CD4-positive, alpha-beta T cell treated with Interleukin-4 for 1 hour (primary cell): ENCODE measurements at regions not wholly inside any gene's neighbourhood (a gene's known extent, or its start where the extent isn't known, plus 50 kb on each side); places are given as distances from the start of the nearest gene placed in this dataset.

Experiments
- DNase-seq, 2 donors: peaks; one replicate each; pipeline ENCODE4 v3.0.0-alpha.2; 2020 to 2022

DNA sequence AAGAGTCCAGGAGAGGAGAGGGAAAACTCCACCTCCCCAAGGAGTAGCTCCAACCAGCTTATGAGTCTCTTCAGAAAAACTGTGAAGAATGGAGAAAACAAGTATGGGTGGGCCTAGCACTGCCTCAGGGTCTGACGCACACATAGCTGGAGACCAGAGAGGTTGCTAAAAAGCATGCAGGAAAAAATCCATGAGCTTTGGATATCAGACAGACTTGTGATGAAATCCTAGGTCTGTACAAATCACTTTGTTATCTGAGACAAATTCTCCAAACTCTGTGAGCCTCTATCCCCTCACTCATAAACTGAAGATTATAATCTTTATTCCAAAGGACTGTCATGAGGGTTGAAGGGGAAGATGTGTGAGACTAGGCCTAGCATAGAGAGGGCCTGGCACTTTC is 141.5 kb upstream of the FGGY start:
- DNase-seq: no peak

DNA sequence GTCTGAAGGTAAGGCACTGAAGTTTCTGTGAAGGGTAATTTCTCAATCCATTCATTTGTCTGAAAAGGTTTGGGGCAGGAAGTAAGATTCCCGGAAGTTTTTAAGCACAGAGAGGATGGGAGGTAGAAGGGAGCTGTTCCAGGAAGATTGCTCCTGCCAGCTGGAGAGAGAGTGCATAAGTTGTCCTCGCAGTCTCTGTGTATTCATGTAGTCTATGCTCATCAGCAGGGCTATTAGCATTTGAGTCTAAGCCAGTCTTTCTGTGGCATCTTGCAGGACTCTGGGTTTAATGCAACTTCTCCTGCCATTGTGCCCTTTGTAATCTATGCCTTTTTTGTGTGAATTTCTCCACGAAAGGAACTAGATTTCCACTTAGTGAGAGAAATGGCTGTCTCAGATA is 140.8 kb upstream of the FGGY start:
- DNase-seq: no peak

DNA sequence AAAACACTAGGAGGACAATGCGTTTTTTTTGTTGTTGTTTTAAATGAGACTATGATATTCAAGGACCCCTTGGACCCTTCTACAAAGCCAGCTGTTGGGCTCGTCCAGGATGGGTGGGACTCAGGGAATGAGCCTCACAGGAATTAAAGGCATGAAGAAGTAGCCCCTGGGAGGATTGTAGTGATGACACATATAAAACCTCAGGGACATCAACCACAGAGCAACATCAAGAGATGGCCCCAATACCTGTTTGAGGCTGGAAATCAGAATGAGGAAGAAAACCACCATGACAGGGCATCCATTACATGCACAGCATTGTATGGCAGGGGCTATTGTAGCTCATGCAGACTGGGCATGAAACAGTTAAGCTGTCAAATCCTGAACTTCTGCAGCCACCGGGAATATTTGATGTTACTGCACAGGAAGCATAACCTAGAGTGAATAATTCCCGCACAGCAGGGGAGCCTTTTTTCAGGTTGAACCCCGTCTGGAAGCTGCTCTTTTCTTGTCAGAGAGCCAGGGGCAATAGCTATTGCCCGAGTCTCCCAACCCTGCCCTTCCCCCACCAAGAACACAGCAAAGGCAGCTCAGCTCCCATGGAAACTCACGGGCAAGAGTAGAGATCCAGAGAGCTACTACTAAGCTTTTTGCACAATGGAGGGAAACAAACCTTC is 140.2 kb upstream of the FGGY start:
- DNase-seq: no peak

DNA sequence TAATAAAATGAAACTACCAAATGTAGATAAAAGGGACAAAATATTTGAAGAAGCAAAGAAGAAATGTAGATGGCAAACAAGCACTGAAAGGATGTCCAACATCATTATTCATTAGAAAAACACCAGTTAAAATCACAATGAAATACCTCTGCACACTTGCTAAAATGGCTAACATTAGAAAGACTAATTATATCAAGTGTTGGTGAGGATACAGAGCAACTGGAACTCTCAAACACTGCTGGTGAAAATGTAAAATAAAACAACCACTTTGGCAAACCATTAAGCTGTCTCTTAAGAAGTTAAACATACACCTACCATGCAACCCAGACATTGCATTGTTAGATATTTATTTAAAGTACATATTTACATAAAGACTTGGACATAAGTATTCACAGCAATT is 138.6 kb upstream of the FGGY start:
- no peak for DNase-seq

DNA sequence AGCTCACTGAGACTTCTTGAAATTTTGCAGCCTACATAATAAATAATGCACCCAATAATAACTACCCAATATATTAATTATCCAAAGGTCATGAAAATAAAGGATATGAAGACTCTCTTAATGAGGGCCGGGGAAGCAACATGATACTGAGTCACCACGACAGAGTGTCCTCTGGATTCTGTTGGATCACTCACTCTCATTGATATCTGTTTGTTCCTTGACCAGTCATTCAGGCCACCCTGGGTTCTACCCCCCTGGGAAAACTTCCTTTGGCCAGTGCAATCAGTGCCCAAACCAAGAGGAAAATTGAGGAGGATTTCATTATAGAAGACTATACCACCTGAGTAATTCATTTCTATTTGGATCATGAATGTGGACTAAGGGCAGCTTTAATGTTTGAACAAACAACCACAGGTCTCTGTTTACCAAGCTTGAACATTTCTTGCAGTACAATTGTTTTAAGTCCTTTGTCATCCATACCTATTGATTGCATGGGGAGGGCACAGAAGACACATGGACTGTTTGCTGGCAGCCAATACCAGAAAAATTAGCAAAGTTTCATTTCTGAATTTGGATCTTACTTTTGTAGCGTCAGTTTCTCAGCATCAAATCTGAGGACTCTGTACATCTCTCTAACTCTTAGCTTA is 137.2 kb upstream of the FGGY start:
- DNase-seq: no peak

DNA sequence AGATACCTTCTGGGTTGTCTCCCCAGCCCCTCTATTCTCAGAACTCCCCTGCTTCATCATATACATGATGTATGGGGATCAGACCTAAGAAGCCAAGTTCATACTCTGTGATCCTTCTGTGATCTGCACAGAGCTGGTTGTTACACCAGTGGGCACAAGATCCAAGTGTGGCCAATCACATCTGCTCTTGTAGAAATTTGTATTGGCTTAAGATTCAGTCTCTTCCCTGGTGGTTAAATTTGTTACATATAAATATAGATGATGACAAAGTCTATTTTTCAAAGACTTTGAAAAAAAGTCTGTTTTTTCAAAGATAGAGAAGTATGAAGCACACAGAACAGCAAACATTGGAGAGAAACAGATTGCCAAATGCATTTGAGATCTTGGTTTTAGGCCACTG is 135.8 kb upstream of the FGGY start:
- no peak for DNase-seq

DNA sequence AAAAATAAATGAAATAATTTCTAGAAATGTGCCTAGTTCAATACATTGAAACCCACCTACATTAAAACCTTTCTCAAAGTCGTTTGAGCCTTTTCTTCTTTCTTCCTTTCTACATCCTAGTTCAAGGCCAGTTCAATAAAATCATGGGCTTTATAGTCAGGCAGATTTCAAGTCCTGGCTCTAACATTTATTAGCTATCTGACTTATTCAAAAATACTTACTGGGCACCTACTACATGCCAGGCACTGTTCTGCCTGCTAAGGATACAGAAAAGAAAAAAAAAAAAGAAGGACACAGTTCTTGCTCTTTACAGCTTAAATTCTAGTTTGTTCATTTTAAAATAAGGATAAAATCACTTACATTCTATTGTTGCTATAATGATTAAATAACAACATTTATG is 134.2 kb upstream of the FGGY start:
- DNase-seq: no peak

DNA sequence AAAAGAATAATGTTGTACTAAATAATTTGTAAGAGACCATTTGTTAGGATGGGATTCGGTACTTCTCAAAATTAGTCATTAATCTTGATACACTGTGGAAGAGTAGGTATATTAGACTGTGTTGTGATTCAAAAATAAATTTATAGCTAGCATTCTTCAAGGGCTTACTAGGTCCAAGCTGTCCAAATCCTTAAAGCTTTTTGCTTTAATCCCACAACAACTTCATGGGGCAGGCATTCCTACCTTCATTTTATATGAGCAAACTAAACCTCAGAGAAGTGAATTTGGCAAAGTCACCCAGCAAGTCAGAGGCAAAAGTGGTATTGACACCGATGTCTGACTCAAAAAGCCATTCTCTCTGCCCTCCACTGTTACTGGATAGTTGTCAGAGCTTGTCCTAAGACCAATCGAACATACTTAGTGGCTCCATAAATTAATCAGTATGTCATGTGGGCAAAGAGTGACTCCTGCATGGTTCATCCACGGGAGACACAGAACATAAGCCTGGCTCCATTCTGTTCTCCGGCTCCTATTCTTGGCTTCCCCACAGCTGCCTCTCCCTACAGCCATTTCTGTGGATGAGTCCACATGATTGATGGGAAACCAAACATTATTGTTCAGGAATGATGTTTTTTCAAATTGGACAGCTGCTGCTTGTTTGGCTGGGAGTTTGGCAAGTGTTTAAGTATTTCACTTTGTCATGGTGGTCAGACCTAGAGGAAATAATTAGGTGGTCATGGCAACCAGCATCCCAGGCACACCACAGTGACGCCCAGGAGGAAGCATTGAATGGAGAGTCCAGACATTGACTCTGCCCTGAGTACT is 133.4 kb upstream of the FGGY start:
- no peak for DNase-seq

DNA sequence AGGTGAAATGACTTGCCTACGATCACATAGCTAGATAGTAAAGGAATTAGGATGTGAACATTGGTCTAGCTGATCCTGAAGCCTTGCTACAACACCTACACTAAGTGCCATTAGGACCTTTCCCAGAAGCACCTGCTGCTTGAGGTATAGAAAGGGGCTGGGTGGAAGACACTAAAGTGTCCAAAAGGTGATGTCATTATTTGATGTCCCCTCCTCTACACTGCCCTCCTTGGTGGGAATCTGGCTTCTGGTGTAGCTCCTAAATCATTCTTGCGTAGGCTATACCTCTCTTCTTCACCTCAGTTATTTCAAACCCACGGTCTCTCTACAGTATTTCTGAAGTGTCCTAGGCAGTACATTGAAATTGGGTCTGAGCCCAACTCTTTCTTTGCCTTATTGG is 132.5 kb upstream of the FGGY start:
- no peak for DNase-seq

DNA sequence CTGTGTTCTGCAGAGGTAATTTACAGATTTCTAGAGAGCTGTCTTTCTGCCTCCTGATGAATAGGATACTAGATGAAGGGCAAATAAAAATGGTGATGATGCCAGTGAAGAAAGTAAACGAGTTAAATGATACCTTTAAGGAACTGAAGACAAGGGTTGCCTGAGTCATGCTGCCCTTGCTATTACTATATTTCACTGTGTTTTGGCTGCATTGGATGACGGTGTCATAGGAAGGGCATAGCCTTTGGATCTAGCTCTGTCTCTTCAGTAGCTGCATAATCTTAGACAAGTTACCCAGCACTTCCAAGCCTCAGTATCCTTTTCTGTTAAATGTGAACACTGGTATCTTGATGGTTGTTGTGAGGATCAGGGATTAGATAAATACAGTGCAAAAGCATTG is 131.5 kb upstream of the FGGY start:
- DNase-seq: no peak

DNA sequence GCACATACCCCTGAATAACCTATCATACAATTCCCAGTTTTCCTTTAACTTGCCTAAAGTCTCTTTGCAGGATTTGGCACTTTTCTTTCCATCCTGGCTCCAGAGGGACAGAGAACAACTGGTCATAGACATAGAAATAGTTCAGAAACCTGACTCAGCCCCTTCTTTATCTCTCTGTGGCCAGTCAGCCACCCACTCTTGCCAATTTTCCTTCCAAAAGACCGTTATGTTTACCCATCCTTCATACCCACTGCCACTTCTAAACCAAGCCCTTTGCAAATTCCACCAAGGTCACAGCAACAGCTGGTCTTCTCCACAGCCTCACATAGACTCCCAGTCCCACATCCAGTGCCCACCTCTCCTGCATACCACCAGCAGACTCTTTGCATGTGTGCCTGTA is 127.2 kb upstream of the FGGY start:
- DNase-seq: no peak

DNA sequence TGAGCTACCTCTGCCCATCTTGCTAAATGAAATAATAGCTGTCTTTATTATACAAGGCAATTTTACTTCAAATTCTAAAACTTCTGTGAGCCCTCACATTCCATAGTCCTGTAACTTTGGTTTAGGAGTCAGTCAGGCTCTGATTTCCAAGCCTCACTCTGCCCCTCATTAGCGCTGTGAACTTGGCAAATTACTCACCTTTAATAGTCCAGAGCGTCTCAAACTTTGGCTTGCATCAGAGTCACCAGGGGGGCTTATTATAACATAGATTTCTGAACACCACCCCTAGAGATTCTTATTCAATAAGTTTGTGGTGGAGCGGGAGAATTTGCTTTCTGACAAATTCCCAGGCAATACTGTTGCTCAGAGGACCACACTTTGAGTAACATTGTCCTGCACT is 126.2 kb upstream of the FGGY start:
- DNase-seq: no peak

DNA sequence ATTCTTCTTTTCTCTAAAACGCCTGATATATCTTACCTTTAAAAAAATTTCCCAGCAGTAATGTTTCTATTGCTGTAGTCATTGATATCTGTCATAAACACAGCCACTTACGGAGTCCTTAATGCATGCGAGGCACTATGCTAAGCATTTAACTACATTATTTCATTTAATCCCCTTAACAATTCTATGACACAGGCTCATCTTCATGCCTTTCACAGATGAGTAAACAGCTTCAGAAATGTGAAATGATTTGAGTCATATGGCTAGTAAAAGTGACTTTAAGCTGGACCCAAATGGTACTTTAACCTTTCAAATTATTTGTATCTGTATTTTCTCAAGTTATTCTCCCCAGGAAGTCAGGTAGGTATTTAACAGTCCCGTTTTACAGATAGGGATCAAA is 125.1 kb upstream of the FGGY start:
- DNase-seq: no peak

DNA sequence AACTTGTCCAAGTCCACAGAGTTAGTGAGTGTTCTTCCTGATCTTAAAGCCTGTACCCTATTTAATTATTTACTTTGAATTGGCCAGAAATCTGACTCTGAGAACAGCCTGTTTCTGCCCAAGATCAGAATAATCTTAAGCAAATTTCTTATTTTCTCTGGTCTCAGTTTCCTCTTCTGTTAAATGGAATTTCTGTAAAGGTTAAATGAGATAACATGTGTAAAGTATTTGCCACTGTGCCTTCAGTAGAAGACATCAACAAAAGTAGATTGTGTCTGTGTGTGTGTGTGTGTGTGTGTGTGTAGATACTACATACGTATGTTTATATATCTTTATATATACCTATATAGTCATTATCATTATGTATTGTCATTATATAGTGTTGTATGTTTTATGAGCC is 124.2 kb upstream of the FGGY start:
- no peak for DNase-seq

DNA sequence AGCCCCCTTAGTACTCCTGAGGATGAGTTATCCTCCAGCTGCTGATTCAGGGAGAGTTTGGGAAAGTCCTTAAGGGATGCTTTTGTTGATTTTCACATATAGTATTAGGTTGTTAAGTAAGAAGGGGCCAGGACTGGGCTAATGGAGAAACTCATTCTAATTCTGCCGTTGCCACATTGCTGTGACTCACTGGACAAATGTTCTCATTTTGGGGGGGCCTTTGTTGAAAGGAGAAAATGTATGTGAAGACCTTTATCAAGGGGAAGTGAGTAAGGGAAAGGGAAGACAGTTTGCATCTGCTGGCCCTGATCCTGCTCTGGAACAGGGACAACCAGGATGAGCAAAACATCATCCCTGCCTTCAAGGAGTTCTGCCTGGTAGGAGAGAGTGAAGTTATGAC is 123.2 kb upstream of the FGGY start:
- no peak for DNase-seq

DNA sequence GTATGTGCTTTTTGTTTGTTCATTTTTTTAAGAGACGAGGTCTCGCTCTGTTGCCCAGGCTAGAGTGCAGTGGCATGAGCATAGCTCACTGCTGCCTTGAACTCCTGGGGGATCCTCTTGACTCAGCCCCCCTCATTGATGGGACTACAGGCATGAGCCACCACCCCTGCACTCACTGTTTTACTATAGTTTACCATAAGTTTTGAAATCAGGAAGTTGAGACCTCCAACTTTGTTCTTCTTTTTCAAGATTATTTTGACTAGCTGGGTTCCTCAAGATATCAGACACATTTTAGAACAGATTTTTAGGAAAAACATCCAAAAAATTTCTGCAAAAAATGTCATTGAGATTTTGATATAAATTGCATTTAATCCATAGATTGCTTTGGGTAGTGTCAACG is 120.4 kb upstream of the FGGY start:
- no peak for DNase-seq

DNA sequence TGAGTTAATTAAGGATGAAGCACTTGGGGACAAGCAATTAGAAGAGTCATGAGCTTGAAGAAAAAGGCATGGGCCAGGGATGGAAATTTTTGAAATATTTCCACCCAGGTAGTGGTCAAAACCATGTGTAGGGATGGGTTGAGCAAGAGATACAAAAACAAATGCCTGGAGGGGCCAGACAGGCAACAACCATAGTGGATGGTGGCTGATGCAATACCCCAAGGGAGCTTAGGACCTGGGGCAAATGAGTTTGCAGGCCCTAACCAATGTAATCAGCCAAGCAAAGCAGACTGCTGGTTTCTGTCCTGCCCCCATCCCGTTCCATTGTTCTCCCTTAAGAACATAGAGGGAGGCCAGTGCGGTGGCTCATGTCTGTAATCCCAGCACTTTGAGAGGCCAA is 119.1 kb upstream of the FGGY start:
- no peak for DNase-seq

DNA sequence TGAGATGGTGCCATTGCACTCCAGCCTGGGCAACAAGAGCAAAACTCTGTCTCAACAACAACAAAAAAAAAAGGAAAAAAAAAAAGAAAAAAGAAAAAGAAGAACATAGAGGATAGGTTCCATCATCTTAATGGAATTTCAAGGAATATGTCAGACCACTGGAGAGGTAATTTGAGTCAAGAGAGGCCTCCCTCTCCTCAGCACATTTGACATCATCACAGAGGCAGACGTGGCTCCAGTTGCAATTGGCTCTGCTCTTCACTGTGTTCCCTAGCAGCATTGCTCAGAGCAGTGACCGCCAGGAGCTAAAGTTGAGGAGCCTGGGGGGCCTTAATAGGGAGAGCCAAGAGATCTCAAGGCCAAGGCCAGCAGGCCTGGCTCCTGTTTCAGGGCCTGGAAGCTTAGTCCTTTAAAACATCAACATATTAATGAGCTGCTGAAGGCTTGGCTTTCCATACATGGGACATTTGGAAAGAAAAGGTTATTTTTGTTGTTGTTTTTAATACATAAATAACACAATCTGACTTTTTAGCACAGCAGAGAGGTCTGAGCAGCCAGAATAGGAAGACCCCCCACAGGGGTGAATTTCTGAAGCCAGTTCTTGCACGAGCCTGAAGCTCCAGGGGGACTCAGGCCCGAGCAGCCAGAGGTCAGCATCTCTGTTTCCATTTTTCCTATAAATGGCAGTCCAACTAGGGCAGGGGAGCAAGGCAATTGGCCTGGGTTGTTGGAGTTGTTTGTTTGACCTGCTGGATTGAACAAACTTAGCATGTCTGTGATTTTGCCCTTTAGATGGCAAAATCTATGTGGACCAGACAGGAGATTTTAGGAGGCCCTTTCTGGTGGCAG is 118.3 kb upstream of the FGGY start:
- no peak for DNase-seq

DNA sequence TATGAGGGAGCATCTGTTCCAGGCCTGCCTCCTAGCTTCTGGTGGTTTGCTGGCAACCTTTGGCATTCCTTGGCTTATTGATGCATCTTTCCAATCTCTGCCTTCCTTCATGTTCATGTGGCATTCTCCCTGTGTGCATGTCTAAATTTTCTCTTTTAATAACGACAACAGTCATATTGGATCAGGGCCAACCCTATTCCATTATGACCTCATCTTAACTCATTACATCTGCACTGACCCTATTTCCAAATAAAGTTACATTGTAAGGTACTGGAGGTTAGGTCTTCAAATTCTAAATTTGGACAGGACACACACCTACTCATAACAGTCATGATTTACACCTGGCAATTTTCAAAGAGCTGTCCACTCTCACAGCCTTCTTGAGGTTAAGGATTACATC is 117.2 kb upstream of the FGGY start:
- DNase-seq: no peak

DNA sequence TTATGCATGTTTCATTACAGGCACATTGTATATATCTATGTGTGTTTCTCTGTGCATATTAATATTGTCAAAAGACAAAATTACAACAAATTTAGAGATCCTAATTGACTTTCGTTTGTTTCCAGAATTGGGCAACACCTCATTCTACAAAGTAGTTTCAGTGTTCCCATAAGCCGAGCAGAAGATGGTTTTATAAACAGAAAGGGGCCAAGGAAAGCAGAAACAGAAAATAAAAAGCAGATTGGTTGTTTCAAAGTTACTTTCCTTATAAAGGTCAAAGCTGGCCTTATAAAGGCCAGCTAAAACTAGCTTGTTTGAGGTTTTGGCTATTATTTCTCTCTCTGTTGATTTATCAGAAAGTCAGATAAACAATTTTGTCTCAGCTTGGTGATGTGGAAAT is 116.2 kb upstream of the FGGY start:
- DNase-seq: no peak

DNA sequence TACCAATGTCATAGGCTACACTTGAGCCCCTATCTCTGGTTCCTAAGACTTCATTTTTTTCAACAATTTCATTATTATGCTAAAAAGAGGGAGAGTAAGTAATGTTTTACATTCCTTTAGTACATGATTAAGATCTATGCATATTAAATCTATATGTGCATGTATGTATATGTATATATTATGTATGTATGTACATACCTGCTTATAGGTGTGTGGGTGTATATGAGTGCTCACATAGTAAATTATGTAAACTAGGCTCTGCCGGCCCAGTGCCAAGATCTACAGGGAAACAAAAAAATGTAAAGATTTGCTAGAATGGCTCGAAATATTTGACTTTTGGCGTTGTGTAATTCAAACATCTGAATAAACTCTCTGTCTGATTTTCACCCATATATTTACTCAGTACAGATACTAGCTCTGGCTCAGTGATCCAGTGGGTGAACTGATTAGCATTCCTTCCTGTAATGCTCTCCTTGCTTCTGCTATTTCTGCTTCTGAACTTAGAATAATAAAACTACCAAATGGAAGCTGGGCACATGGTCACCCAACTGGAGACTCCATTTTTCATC is 113.1 kb upstream of the FGGY start:
- DNase-seq: no peak

DNA sequence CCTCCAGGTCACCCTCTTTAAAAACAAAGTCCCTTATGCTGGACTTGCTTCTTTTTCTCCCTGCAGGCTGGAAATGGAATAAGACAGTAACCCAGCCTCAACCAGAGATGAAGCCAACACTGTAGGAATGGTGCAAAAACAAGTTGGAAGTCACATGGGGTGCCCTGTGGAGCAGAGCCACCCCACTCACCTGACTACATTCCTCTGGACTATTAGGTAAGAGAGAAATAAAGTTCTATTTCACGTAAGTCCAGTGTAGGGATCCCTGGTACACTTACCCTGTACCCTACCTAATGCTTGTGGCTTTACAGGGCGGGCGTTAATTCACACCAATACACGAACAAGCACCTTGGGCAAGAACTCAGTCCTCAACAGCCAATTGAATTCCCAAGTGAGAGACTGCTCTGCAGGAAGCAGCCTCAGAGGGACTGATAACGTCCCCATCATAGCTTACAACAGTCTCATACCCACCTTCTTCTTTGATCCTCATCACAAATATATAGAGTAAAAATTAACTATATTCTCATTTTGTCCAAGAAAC is 112.5 kb upstream of the FGGY start:
- no peak for DNase-seq
